ENCODE measurements at regions not wholly inside any gene's neighbourhood (a gene's known extent, or its start where the extent isn't known, plus 50 kb on each side); places are given as distances from the start of the nearest gene placed in this dataset.

- TF ChIP-seq USF2 (IDR thresholded peaks at IDR 0.05): no peak
- no peak for TF ChIP-seq ZFP36 (IDR thresholded peaks at IDR 0.05; ENCODE audit: borderline replicate concordance, partially characterized antibody)
- no peak for TF ChIP-seq MAX (IDR thresholded peaks at IDR 0.05)
- no peak for TF ChIP-seq RAD21 (conservative IDR thresholded peaks at IDR 0.05 in 1 of 2, IDR thresholded peaks at IDR 0.05 in 1 of 2)
These were observed 90.6 kb upstream of the GADL1 start (continued) for GRCh38 chr3:30984855-30985749.

GRCh38 chr3:30986551-30986950 is 92.1 kb upstream of the GADL1 start:
- Histone ChIP-seq H3K4me1 (no peaks in the 10 kb centered on the region), H3K27ac (no peak overlapping the region), H3K9me3 (no peaks in the 10 kb centered on the region), H3K4me3 (no peak overlapping the region), H3K4me2 (no peak overlapping the region)
- FAIRE-seq (no peak), DNase-seq (ENCODE audit: low read depth in 1 of 2, low spot score in 1 of 2) (no peak), ATAC-seq (no peak)
- CTCF ChIA-PET: no interaction called here
- 88% methylated on average over 3 of the region's 3 CpGs for WGBS (ENCODE audit: missing lambda C conversion rate)
- POLR2A ChIA-PET: no interaction called here
- TF ChIP-seq CBX2 (IDR thresholded peaks at IDR 0.05; ENCODE audit: borderline replicate concordance, low read depth) (no peak), E2F6 (IDR thresholded peaks at IDR 0.05; ENCODE audit: borderline replicate concordance, low read depth) (no peak)

GRCh38 chr3:30988769-30989168 is 94.3 kb upstream of the GADL1 start:
- no peak for DNase-seq (ENCODE audit: low read depth in 1 of 2, low spot score in 1 of 2)
- Histone ChIP-seq H3K4me2 (no peak overlapping the region), H3K9me3 (no peaks in the 10 kb centered on the region), H3K4me3 (no peak overlapping the region), H3K4me1 (no peaks in the 10 kb centered on the region), H3K27ac (no peak overlapping the region)
- FAIRE-seq: no peak
- POLR2A ChIA-PET: no interaction called here
- TF ChIP-seq FOSL2 (IDR thresholded peaks at IDR 0.05) (no peak), FOSL2 (CRISPR knock-in tag; IDR thresholded peaks at IDR 0.05) (no peak)
- CTCF ChIA-PET: no interaction called here
- no peak for ATAC-seq
- 25% methylated on average over 3 of the region's 3 CpGs for WGBS (ENCODE audit: missing lambda C conversion rate)

GRCh38 chr3:30989276-30990030 is 95.0 kb upstream of the GADL1 start:
- WGBS (ENCODE audit: missing lambda C conversion rate): 17% methylated on average over 2 of the region's 2 CpGs
- Histone ChIP-seq H3K4me1 (no peaks in the 10 kb centered on the region), H3K27ac (no peak overlapping the region), H3K4me2 (no peak overlapping the region), H3K9me3 (no peaks in the 10 kb centered on the region), H3K4me3 (no peak overlapping the region)
- ATAC-seq (no peak), FAIRE-seq (no peak), DNase-seq (ENCODE audit: low read depth in 1 of 2, low spot score in 1 of 2) (no peak)
- TF ChIP-seq HOXA7 (CRISPR knock-in tag; IDR thresholded peaks at IDR 0.05): no peak
- TF ChIP-seq POLR2A (IDR thresholded peaks at IDR 0.05; ENCODE audit: low read length): no peak
- no peak for TF ChIP-seq ELK1 (IDR thresholded peaks at IDR 0.05; ENCODE audit: low read depth, low read length)
- ChIA-PET POLR2A (no interaction called here), CTCF (no interaction called here)

- ATAC-seq (no peak), FAIRE-seq (no peak), DNase-seq (ENCODE audit: low read depth in 1 of 2, low spot score in 1 of 2) (no peak)
- Histone ChIP-seq H3K4me1 (no peaks in the 10 kb centered on the region), H3K4me2 (no peak overlapping the region), H3K4me3 (no peak overlapping the region), H3K27ac (no peak overlapping the region), H3K9me3 (no peaks in the 10 kb centered on the region)
- POLR2A ChIA-PET: no interaction called here
- CTCF ChIA-PET: no interaction called here
- WGBS (ENCODE audit: missing lambda C conversion rate): 15% methylated on average over 2 of the region's 2 CpGs
- TF ChIP-seq ZSCAN20 (CRISPR knock-in tag; IDR thresholded peaks at IDR 0.05) (no peak), EHMT2 (IDR thresholded peaks at IDR 0.05; ENCODE audit: low read depth) (no peak), MAZ (IDR thresholded peaks at IDR 0.05; ENCODE audit: borderline replicate concordance, low read depth, low read length) (no peak), KDM5A (IDR thresholded peaks at IDR 0.05) (no peak), SMC3 (IDR thresholded peaks at IDR 0.05) (no peak), ATOH8 (CRISPR knock-in tag; IDR thresholded peaks at IDR 0.05; ENCODE audit: low read depth) (no peak), MAFK (IDR thresholded peaks at IDR 0.05; ENCODE audit: partially characterized antibody) (no peak), TFCP2L1 (CRISPR knock-in tag; IDR thresholded peaks at IDR 0.05) (no peak), NPAS2 (CRISPR knock-in tag; IDR thresholded peaks at IDR 0.05; ENCODE audit: borderline replicate concordance) (no peak), CBX2 (IDR thresholded peaks at IDR 0.05; ENCODE audit: borderline replicate concordance, low read depth) (no peak), ESRRA (IDR thresholded peaks at IDR 0.05; ENCODE audit: borderline replicate concordance, low read length) (no peak), ZFP36 (IDR thresholded peaks at IDR 0.05; ENCODE audit: borderline replicate concordance, partially characterized antibody) (no peak), FOSB (CRISPR knock-in tag; IDR thresholded peaks at IDR 0.05) (no peak), GATA3 (IDR thresholded peaks at IDR 0.05; ENCODE audit: borderline replicate concordance) (no peak), BHLHE40 (IDR thresholded peaks at IDR 0.05; ENCODE audit: low read depth, low read length) (no peak)
These were observed 102.0 kb upstream of the GADL1 start for GRCh38 chr3:30996467-30996866.

Measured in A549 (cell line).